Left ventricle myocardium superior (tissue), 1 donor: ENCODE measurements at regions not wholly inside any gene's neighbourhood (a gene's known extent, or its start where the extent isn't known, plus 50 kb on each side); places are given as distances from the start of the nearest gene placed in this dataset.

Experiments
- ATAC-seq: fragments of 200-7000 bp; cut with Tn5 transposase; one replicate; pipeline ENCODE4 v1.9.1; 2020; ENCODE audit warnings: mild to moderate bottlenecking, moderate library complexity
- DNase-seq: peaks from one replicate; pipeline ENCODE4 v3.0.0-alpha.2; 2020
- intact Hi-C: fragments of 100-400 bp; cut with micrococcal nuclease; formaldehyde crosslinking; loops from one replicate; pipeline ENCODE4 v1.11.0; 2022
- donor health status: DM: no; HTN: yes; CAD: no; lungs with severe emphysema.

GRCh38 chr1:177849579-177850290 is 120.1 kb downstream of the SEC16B start:
- DNase-seq (no peak), ATAC-seq (no peak)

GRCh38 chr1:177849130-177849529 is 120.7 kb downstream of the SEC16B start:
- ATAC-seq = peak; percentile 45
- intact Hi-C loops = no loop called here
- DNase-seq = no peak

More at GRCh38 chr1:177849579-177850290, 120.1 kb downstream of the SEC16B start:
- intact Hi-C loops = loop anchor here (10.0 kb wide), 1 partner anchor 85 kb away; no protein-coding TSS in a partner anchor

DNA sequence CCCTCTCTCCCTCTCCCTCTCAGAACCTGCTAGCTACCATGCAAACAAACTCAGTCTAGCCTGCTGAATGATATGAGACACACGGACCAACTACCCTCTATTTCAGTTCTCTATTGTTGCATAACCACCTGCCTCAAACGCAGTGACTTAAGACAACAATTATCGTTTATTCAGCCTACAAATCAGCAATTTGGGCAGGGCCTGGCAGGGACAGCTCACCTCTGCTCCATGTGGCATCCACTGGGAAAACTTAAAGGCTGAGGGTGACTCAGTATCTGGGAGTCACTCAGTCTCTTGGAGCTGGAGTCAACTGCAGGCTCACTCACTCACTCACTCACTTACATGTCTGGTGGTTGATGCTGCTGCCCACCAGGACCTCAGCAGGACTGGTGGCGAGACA is 121.3 kb downstream of the SEC16B start:
- intact Hi-C loops = no loop called here
- DNase-seq (no peak), ATAC-seq (no peak)

DNA sequence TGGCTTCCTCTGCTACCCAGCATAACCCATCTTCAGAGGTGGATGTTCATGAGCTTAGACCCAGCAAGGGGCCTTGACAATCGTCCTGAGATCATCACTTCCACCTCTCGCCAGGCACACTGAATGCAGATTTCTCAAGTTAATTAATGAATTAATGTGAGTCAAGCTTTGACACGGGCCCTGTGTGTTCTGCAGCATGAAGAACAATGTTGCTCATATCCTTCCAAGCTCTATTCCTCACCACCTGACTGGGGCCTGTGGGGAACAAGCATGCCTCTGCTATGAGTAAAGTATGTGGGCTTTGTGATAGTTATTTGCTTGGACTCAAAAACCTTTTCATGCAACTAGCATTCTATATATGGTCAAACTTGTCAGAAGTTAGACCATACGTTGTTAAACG is 122.0 kb downstream of the SEC16B start:
- ATAC-seq = no peak
- intact Hi-C loops = no loop called here
- DNase-seq = no peak

GRCh38 chr1:177838907-177839485 is 130.9 kb downstream of the SEC16B start:
- intact Hi-C loops = no loop called here
- ATAC-seq (no peak), DNase-seq (no peak)

DNA sequence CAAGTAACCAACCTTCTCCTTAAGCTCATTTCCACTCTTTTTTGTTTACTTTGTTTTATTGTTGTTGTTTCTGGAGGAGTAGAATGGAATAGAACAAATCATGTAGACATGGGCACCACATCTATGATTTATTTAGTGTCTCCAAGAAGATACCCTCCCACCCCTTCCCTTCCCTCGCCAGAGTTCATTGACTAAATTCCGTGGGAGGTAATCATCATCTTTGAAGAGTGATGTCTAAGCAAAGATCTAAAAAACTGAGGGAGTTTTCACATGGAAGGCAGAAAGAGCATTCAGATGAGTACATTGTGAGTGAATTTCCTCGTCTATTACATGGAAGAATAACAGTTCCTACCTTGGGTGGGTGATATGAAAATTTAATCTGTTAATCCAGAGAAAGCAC is 136.2 kb downstream of the SEC16B start:
- intact Hi-C loops = no loop called here
- no peak for ATAC-seq
- DNase-seq = no peak

DNA sequence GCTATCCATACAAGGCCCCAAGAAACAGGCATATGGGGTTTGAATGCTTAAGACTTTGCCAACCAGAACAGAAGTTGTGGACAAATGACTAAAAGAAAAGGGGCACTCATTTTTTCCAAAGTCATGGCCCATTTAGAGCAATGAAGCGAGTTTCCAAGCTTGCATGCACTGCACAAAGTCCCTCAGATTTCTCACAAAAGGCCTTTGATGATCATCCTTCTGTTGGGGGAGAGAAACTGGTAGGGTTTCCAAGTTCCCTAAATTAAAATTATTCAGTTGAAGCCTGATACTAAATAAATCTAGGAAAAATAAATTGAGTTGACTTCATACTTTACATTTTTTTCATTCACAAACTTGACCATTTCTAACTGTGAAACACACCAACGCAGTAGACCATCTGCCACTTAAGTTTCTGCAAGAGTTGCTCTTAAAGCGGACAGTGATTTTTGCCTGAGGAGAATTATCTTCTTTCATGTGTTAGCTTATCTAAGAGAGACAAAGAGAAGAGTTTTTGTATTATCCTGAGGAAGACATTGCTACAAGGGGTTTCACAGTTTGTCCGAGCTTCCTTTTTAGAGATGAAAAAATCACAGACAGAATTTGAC is 139.2 kb downstream of the SEC16B start:
- intact Hi-C loops = no loop called here
- ATAC-seq (no peak), DNase-seq (no peak)

- intact Hi-C loops = no loop called here
- no peak for DNase-seq
- ATAC-seq = no peak
These were observed 144.5 kb downstream of the SEC16B start for GRCh38 chr1:177825276-177825901.

DNA sequence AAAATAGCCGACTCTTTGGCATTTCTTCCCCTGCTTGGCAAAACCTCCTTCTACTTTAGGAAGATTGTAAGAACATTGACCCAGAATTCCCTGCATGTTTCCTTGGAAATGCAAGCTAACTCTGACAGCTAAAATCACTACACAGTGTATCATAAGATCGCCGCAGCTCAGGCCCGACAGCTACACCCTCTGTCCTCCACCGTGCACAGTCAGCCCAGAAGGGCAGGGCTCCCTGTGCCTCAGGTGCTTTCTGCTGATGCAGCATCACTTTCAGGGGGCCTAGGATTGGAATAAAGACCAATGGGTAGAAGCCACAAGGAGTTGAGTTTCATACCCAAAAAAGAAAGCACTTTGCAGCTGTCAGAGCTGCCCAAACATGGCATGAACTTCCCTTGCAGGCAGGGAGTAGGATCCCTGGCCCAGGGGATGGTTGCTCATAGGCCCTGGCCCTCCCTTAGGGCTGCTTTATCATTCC is 145.3 kb downstream of the SEC16B start:
- intact Hi-C loops = no loop called here
- DNase-seq (no peak), ATAC-seq (no peak)

DNA sequence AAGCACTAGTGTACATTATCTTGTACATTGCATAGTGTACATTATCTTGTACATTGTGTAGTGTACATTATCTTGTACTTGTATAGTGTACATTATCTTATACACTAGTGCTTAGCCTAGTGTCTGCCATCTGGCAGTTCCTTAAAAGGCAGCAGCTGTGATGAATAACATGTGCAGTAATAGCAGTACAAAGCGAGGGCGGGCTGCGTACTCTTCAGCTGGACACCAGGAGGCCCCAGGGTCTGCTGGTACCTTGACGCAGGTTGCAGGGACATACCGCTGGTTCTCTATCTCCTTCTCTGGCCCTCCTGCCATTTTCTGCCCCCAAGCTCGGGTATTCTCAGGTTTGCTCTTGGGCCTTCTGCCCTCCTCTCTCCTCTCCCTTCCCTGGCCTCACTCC is 149.6 kb downstream of the SEC16B start:
- no peak for DNase-seq
- ATAC-seq = no peak
- intact Hi-C loops = no loop called here

GRCh38 chr1:177817937-177818875 is 151.7 kb downstream of the SEC16B start:
- DNase-seq (no peak), ATAC-seq (no peak)
- intact Hi-C loops = no loop called here

DNA sequence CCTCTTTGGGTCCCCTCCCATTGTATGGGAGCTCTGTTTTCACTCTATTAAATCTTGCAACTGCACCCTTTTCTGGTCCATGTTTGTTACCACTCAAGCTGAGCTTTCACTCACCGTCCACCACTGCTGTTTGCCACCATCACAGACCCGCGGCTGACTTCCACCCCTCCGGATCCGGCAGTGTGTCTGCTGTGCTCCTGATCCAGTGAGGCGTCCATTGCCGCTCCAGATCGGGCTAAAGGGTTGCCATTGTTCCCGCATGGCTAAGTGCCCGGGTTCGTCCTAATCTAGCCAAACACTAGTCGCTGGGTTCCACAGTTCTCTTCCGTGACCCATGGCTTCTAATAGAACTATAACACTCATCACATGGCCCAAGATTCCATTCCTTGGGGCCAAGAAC is 157.2 kb downstream of the SEC16B start:
- intact Hi-C loops = no loop called here
- ATAC-seq = no peak
- DNase-seq = no peak

DNA sequence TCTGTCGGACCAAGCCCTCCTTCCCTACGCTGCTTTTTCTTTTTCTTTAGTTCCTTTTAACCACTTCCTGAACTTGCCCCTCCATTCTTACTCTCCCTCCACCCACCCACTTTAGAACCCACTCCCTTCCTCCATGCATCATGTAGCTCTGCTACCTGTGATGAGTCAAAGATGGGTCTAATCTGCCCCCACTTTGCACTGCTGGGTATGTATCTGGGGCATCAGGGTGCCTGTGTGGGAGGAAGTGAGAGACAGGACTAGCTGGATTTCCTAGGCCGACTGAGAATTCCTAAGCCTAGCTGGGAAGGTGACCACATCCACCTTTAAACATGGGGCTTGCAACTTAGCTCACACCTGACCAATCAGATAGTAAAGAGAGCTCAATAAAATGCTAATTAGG is 157.7 kb downstream of the SEC16B start:
- DNase-seq (no peak), ATAC-seq (no peak)
- intact Hi-C loops = no loop called here

DNA sequence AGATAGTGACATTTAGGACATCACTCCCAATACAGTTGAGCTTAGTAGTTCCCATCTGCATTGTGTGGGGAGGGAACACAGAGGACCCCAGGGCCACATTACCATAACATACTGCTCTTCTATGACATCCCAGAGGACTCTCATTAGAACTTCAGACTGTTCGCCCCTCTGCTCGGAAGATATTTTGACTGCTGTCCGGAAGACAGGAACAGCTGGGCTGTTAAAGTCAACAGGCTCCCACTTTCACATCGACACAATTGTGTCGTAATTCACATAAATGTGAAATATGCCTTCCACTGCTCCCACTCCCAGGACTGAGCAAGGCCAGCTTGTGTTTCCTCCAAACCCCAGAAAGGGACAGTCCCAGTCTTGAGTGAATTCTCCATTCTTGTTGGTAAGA is 158.4 kb downstream of the SEC16B start:
- ATAC-seq (no peak), DNase-seq (no peak)
- intact Hi-C loops = no loop called here

DNA sequence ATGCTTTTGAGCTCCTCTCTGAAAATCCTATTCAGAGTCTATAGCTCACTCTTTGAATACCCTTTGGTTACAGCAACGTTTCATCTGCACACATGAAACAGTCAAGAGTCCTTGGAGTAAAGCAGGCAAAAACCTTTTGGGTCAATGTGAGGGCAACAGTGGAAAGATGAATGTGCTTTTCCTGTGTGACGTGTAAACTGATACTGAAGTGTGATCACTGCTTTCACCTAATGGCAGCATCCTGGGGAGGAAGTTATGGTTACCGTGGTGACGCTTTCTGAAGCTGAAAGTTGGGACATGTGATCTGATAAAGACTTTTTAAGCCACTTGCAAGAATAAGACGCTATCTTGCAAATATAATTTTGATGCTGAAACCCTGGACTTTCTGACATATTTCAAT is 160.0 kb downstream of the SEC16B start:
- DNase-seq (no peak), ATAC-seq (no peak)
- intact Hi-C loops = no loop called here

- no peak for ATAC-seq
- intact Hi-C loops = no loop called here
- no peak for DNase-seq
These were observed 167.6 kb downstream of the SEC16B start for GRCh38 chr1:177802304-177802703.

DNA sequence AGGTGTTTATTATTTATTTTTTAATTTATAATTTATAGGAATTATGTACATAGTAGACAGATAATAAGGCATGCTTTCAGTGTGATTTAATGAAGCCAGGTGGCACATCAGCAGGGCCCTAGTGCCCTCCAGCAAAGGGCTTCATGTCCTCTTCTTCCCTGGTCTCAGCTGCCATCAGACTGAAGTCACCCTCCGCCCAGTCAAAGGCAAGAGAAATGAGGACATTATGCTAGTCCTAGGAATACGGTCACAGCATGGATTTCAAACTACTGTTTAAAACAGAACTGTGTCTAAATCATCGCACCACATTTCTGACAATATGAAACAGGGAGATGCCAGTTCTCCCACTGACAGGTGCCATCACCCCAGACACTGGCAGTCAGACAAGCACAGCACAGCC is 168.1 kb downstream of the SEC16B start:
- ATAC-seq = no peak
- intact Hi-C loops = no loop called here
- no peak for DNase-seq

DNA sequence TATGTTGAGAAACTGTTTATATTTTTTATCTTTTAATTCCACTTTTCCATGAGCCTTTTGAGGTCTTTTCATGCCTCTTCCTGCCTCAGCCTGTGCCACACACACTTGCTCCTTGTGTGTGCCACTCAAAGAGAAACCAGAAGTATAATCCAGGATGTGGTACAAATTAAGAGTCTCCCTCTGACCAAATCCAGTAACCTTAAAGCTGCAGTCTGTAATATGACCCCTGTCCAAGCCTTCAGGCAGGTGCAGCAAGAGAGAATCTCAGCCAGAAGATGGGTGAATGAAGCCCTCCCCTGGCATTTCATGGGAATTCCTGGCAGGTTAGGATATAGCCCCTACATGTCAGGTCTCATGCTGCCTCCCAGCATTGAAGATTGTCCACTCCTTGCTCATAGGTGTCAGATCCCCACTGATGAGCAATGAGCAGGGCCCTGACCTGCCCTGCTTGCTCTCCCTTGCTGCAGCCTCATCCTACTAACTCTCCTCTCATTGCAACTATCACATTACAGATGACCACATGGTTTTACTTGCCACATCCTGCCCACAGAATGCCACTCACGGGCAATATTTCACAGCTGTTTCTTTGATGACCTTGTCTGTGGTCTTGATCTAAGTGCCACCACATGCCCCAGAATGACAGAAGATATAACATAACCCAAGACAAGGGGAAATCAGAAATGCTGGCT is 169.3 kb downstream of the SEC16B start:
- DNase-seq (no peak), ATAC-seq (no peak)
- intact Hi-C loops = no loop called here

GRCh38 chr1:177799746-177800145 is 170.1 kb downstream of the SEC16B start:
- ATAC-seq (no peak), DNase-seq (no peak)
- intact Hi-C loops = no loop called here
